ENCODE measurements at regions not wholly inside any gene's neighbourhood (a gene's known extent, or its start where the extent isn't known, plus 50 kb on each side); places are given as distances from the start of the nearest gene placed in this dataset.

DNA sequence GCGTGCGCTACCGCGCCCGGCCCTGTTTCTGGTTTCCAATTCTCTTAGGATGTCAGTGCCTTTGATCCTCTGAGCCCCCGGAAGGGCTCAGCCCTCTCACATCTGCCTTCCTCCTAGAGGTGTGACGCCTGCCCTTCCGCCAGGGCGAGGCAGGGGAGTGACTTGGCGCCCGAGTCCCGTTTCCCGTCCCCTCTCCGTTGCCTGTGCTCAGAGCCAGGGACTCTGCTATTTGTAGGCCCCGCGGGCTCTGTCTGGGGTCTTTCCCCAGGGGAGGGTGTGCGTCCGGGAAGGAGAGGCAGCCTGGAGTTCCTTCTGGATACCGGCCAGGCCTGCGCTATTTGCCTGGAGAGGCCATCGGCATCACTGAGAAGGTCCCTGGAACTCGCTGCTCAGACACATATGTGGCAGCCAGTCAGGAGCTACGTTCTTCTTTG is 103.7 kb upstream of the TAF1B start:
- Histone ChIP-seq H3K9ac (ENCODE audit: insufficient read length, low read depth) (no peak overlapping the region), H3K9me3 (ENCODE audit: insufficient read depth, low read length) (no peaks in the 10 kb centered on the region), H3K4me1 (ENCODE audit: insufficient read depth, insufficient read length) (no peaks in the 10 kb centered on the region), H3K27me3 (ENCODE audit: insufficient read depth, insufficient read length) (no peaks in the 10 kb centered on the region), H3K4me3 (ENCODE audit: insufficient read length, low read depth) (no peak overlapping the region), H3K36me3 (ENCODE audit: insufficient read depth, insufficient read length, low read length) (no peaks in the 10 kb centered on the region)
- no peak for DNase-seq (ENCODE audit: low read depth, low spot score)
- no peak for TF ChIP-seq ZNF274 (IDR thresholded peaks at IDR 0.05; ENCODE audit: low read depth, low read length)
- no peak for TF ChIP-seq YY1 (IDR thresholded peaks at IDR 0.05; ENCODE audit: insufficient read depth, insufficient read length)
- no peak for TF ChIP-seq SUZ12 (IDR thresholded peaks at IDR 0.05; ENCODE audit: extremely low read depth, insufficient read depth, insufficient read length)

GRCh38 chr2:9740382-9741073 is 102.7 kb upstream of the TAF1B start:
- Histone ChIP-seq H3K4me1 (ENCODE audit: insufficient read depth, insufficient read length) (no peaks in the 10 kb centered on the region), H3K9me3 (ENCODE audit: insufficient read depth, low read length) (no peaks in the 10 kb centered on the region), H3K36me3 (ENCODE audit: insufficient read depth, insufficient read length, low read length) (no peaks in the 10 kb centered on the region), H3K4me3 (ENCODE audit: insufficient read length, low read depth) (no peak overlapping the region), H3K27me3 (ENCODE audit: insufficient read depth, insufficient read length) (no peaks in the 10 kb centered on the region), H3K9ac (ENCODE audit: insufficient read length, low read depth) (no peak overlapping the region)
- no peak for TF ChIP-seq YY1 (IDR thresholded peaks at IDR 0.05; ENCODE audit: insufficient read depth, insufficient read length)
- no peak for TF ChIP-seq SUZ12 (IDR thresholded peaks at IDR 0.05; ENCODE audit: extremely low read depth, insufficient read depth, insufficient read length)
- no peak for TF ChIP-seq ZNF274 (IDR thresholded peaks at IDR 0.05; ENCODE audit: low read depth, low read length)
- DNase-seq (ENCODE audit: low read depth, low spot score) = no peak

- no peak for DNase-seq (ENCODE audit: low read depth, low spot score)
- Histone ChIP-seq H3K36me3 (ENCODE audit: insufficient read depth, insufficient read length, low read length) (no peaks in the 10 kb centered on the region), H3K9ac (ENCODE audit: insufficient read length, low read depth) (no peak overlapping the region), H3K9me3 (ENCODE audit: insufficient read depth, low read length) (no peaks in the 10 kb centered on the region), H3K4me1 (ENCODE audit: insufficient read depth, insufficient read length) (no peaks in the 10 kb centered on the region), H3K4me3 (ENCODE audit: insufficient read length, low read depth) (no peak overlapping the region), H3K27me3 (ENCODE audit: insufficient read depth, insufficient read length) (no peaks in the 10 kb centered on the region)
- TF ChIP-seq YY1 (IDR thresholded peaks at IDR 0.05; ENCODE audit: insufficient read depth, insufficient read length) = no peak
- TF ChIP-seq ZNF274 (IDR thresholded peaks at IDR 0.05; ENCODE audit: low read depth, low read length) = no peak
- TF ChIP-seq SUZ12 (IDR thresholded peaks at IDR 0.05; ENCODE audit: extremely low read depth, insufficient read depth, insufficient read length) = no peak
These were observed 102.2 kb upstream of the TAF1B start for GRCh38 chr2:9741110-9741509.

- no peak for DNase-seq (ENCODE audit: low read depth, low spot score)
- H3K9ac ChIP-seq (ENCODE audit: insufficient read length, low read depth) = no peak overlapping the region
- TF ChIP-seq YY1 (IDR thresholded peaks at IDR 0.05; ENCODE audit: insufficient read depth, insufficient read length) (no peak), ZNF274 (IDR thresholded peaks at IDR 0.05; ENCODE audit: low read depth, low read length) (no peak), SUZ12 (IDR thresholded peaks at IDR 0.05; ENCODE audit: extremely low read depth, insufficient read depth, insufficient read length) (no peak)
These were observed 100.7 kb upstream of the TAF1B start for GRCh38 chr2:9742601-9743000.

GRCh38 chr2:9744256-9745004 is 98.8 kb upstream of the TAF1B start:
- H3K9me3 ChIP-seq (ENCODE audit: insufficient read depth, low read length) = 0 out of 2 replicates have a peak, but pooled peaks cover 6% of the 10 kb centered on the region
- H3K36me3 ChIP-seq (ENCODE audit: insufficient read depth, insufficient read length, low read length) = no peaks in the 10 kb centered on the region
- no peak for TF ChIP-seq YY1 (IDR thresholded peaks at IDR 0.05; ENCODE audit: insufficient read depth, insufficient read length)
- TF ChIP-seq SUZ12 (IDR thresholded peaks at IDR 0.05; ENCODE audit: extremely low read depth, insufficient read depth, insufficient read length) = no peak
- no peak for TF ChIP-seq ZNF274 (IDR thresholded peaks at IDR 0.05; ENCODE audit: low read depth, low read length)
- H3K9ac ChIP-seq (ENCODE audit: insufficient read length, low read depth) = peak overlapping the region; percentile 10
- H3K27me3 ChIP-seq (ENCODE audit: insufficient read depth, insufficient read length) = no peaks in the 10 kb centered on the region
- no peaks in the 10 kb centered on the region for H3K4me1 ChIP-seq (ENCODE audit: insufficient read depth, insufficient read length)
- no peak overlapping the region for H3K4me3 ChIP-seq (ENCODE audit: insufficient read length, low read depth)
- no peak for DNase-seq (ENCODE audit: low read depth, low spot score)

More at GRCh38 chr2:9742601-9743000, 100.7 kb upstream of the TAF1B start:
- Histone ChIP-seq H3K9me3 (ENCODE audit: insufficient read depth, low read length) (no peaks in the 10 kb centered on the region), H3K36me3 (ENCODE audit: insufficient read depth, insufficient read length, low read length) (no peaks in the 10 kb centered on the region), H3K27me3 (ENCODE audit: insufficient read depth, insufficient read length) (no peaks in the 10 kb centered on the region), H3K4me3 (ENCODE audit: insufficient read length, low read depth) (no peak overlapping the region), H3K4me1 (ENCODE audit: insufficient read depth, insufficient read length) (no peaks in the 10 kb centered on the region)

DNA sequence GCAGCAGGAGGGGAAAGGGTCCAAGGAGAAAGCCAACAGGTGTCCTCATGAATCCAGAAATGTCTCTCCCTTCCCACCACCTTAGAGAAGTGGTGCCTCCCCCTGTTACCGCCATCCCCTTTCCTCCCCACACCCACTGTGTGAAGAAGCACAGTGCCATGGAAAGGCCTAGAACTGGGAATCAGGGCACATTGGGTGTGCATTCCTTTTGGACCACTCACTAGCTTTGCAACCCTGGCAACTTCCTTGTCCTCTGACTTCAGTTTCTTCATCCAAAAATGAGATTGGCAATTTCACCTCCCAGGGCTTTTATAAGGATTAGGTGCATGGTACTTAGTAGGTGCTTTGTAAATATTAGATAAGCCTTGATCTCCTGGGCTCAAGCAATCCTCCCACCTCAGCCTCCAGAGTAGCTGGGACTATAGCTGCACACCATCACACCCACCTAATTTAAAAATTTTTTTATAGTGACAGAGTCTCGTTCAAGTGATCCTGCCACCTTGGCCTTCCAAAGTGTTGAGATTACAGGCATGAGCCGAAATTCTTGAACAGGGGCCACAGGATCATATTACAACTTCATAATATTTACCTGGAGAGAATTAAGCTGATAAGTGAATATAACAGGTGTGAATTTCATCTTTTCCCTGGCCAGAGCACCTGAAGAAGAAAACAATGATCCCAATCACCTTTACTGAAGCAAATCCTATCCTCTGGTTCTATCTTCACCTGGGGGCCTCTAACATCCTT is 97.9 kb upstream of the TAF1B start:
- no peaks in the 10 kb centered on the region for H3K27me3 ChIP-seq (ENCODE audit: insufficient read depth, insufficient read length)
- H3K9ac ChIP-seq (ENCODE audit: insufficient read length, low read depth) = no peak overlapping the region
- H3K9me3 ChIP-seq (ENCODE audit: insufficient read depth, low read length) = 0 out of 2 replicates have a peak, but pooled peaks cover 6% of the 10 kb centered on the region
- no peak overlapping the region for H3K4me3 ChIP-seq (ENCODE audit: insufficient read length, low read depth)
- no peaks in the 10 kb centered on the region for H3K4me1 ChIP-seq (ENCODE audit: insufficient read depth, insufficient read length)
- H3K36me3 ChIP-seq (ENCODE audit: insufficient read depth, insufficient read length, low read length) = no peaks in the 10 kb centered on the region
- no peak for TF ChIP-seq SUZ12 (IDR thresholded peaks at IDR 0.05; ENCODE audit: extremely low read depth, insufficient read depth, insufficient read length)
- no peak for TF ChIP-seq ZNF274 (IDR thresholded peaks at IDR 0.05; ENCODE audit: low read depth, low read length)
- no peak for TF ChIP-seq YY1 (IDR thresholded peaks at IDR 0.05; ENCODE audit: insufficient read depth, insufficient read length)
- DNase-seq (ENCODE audit: low read depth, low spot score) = no peak

Measured in NT2/D1 (cell line).